H4 (cell line): ENCODE measurements at regions not wholly inside any gene's neighbourhood (a gene's known extent, or its start where the extent isn't known, plus 50 kb on each side); places are given as distances from the start of the nearest gene placed in this dataset.

Experiments used
- DNase-seq: peaks from one replicate; pipeline ENCODE4 v3.0.0-alpha.2; 2015; ENCODE audit warnings: low spot score

DNA sequence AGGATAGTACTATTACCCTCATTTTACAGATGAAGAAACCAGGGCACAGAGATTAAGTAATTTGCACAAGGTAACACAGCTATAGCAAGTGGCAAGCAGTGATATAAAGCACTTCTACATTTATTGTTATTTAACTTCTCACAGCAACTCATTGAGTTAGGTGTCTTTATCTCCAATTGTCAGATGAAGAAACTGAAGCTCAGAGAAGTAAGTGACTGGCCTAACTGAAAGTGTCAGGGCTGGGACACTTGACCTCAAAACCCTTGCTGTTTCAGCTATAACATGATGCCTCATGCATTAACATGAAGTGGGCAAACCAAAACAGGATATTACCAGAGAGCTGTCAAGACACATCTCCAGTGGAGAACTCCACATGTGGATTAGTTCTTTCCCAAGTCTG is 65.8 kb upstream of the LEKR1 start:
- no peak for DNase-seq

DNA sequence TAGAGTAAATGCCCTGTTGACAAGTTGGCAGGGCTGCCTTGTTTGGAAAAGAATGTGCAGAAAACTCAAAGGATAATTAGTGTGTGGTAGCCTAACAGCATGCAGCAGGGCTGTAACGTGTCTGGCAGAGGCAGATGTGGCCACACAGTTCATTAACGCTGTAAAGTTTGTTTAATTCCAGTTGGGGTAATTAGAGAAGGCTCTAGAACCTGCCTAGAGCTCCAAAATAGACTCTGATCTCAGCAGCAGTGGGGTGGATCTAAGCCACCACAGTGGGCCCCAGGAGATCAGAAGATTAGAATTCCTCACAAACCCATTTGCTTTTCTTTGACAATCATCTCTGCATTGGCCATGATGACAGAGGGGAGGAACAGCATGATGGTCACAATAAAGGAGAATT is 65.1 kb upstream of the LEKR1 start:
- DNase-seq = no peak

DNA sequence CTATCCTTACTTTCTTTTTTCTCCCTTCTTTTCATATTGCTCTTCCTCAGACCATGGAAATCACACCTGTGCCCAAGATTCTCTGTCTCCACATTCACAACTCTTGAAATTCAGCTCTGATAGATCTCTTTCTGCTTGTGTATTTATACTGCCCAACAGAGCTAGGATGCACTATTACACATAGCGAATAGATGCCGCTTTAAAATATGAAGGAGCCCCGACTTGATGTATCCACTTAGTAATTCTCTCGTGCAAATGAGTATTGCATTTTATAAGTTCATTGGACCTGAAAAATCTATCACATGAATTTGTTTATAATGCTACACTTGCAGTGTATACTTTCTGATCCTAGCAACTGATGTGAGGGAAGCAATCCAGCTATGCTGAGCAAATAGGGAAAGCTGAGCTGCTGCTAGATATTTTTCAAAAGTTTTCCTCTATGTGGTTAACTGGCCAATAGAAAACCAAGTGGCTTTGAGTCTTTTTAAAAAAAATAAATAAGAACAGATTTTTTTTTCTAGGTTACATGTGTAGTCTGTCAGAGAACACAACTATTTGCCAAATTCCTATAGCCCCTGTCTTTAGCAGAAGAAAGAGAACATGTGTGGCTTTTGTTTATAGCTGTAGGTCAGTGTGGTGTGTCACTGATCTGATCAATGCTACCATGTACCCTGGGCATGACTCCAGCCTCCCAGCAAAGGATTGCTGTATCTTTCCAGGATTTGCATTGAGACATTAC is 64.3 kb upstream of the LEKR1 start:
- DNase-seq = no peak

DNA sequence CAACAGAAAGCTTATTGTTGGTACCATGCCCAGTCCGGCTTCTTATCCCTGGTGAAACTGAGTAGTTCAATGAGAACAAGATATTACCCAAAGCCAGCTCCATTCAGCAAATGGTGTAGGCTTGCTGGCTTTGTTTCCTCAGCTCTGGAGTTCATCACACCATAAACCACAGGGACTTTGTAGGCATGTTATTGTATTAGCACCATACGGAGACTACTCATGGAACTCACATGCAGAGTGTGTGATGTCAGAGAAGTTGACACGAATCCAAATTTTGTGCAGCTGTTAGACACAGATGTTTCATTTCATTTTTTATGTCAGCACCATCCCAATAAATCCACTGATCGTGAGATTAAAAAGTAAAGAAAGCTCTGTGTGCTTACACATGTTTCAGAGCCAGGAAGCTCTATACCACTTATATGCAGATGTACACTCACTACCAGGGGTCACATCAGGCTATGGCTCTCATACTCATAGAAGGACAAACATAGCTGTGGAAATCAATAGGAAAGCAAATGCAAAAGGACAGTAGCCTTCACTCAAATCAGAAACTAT is 63.4 kb upstream of the LEKR1 start:
- DNase-seq = peak; percentile 43

DNA sequence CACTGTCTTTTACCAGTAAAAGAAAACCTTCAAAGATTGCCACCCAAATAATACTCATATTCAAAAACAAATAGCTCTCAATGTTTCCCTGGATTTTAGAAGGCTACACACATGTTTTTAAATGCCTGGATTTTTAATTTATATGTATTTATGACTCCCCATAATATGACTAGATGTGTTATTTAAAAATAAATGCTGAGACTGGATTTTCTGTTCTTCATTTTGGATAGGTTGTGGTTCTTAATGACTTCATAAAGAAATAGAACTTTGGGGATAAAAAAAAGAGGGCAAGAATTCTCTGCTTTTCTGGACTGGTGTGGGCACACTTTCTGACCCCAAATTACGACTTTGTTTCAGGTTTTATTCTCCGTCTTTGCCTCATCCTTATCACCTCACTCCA is 62.8 kb upstream of the LEKR1 start:
- DNase-seq = no peak

DNA sequence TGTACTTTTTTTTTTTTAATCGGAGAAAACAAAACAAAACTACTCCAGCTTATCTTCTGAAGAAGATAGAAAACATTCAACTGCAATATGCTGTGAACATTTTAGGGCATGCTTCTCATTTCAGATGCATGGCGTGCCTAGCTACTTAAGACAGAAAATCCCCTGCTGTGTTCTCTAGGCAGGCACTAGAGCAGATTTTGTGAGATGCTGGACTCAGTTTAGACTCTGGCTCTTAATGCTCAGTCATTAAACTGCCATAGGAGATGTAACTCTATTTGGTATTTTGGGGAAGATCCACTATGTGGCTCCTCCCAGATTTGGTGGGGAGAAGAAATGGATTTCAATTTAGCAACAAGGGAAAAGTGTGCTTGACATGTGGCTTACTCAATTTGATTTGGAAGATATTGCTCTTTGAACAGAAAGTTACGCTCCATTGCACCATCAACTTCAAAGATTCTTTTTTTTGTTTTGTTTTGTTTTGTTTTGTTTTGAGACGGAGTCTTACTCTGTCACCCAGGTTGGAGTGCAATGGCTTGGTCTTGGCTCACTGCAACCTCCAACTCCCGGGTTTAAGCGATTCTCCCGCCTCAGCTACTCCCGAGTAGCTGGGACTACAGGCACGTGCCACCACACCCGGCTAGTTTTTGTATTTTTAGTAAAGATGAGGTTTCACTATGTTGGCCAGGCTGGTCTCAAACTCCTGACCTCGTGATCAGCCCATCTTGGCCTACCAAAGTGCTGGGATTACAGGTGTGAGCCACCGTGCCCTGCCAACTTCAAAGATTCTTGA is 62.0 kb upstream of the LEKR1 start:
- DNase-seq = no peak

DNA sequence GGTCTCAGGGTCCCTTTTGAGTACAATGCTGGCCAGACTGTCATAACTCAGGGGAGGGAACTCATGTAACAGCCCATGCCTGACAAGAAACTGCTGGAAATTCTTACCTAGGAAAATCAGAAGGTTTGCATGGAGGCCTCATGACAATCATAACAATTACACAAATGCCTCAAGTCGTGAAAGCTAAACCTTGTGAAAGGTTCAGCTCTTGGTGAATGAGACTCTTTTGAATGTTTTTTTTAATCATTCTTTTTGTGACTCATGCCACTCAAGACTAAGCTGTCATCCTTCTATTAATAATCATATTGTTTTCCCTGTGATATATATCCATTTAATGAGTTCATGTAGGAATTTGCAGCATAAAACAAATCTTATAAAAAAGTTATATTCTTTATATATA is 61.4 kb upstream of the LEKR1 start:
- no peak for DNase-seq

DNA sequence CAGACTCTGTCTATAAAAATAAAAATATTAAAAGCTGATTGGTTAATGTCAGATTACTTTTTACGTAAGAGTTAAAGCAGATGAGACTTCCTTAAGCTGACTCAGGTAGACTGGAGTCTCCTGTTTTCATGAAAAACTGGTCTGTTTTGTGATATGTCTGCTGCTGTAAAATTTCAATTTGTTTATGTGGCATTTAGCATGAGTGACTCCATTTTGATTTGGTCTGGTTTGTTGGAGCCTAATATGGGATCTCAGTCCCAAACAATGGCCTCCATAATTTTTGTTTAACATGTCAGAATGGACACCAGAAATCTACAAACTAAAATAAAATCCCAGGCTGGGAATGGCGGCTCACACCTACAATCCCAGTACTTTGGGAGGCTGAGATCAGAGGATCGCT is 57.8 kb upstream of the LEKR1 start:
- no peak for DNase-seq

DNA sequence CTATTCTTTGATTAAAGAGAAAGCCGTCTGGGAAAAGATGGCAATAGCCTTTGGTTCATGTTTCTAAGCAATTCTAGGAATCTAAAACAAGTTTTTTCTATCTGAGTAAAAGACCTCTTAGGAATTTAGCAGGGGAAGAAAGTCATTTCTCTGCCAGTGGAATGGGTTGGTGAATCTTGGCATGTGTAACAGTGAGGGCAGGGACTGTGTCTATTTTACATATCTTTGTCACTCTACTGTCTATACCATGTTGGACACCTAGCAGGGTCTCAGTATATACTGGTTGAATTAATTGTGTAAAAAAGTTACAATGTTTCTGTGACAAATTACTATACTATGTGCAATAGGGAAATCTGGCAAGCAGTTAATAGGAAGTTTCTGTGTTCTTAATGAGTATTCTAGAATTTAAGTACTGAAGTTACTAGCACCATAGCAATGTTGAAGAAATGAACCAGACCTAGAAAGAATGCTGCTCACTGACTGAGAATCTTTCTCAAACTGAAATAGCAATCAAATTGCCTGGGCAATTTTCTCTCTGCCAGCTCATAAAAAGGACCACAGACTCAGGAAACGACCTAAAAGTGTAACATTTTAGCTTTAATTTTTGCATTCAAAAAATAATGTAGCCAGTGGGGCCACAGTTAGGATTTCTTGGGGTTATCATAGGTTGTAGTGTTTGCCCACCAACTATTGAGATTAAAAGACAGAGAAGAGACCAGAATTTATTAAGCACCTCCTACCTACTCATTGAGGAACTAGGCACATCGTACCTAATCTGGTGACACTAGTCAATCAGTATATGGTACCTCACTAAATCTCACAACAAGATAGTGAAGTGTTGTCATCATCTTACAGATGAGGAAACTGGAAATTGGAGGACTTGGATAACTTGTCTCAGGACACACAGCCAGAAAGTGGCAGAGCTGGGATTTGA is 56.2 kb upstream of the LEKR1 start:
- DNase-seq = no peak

DNA sequence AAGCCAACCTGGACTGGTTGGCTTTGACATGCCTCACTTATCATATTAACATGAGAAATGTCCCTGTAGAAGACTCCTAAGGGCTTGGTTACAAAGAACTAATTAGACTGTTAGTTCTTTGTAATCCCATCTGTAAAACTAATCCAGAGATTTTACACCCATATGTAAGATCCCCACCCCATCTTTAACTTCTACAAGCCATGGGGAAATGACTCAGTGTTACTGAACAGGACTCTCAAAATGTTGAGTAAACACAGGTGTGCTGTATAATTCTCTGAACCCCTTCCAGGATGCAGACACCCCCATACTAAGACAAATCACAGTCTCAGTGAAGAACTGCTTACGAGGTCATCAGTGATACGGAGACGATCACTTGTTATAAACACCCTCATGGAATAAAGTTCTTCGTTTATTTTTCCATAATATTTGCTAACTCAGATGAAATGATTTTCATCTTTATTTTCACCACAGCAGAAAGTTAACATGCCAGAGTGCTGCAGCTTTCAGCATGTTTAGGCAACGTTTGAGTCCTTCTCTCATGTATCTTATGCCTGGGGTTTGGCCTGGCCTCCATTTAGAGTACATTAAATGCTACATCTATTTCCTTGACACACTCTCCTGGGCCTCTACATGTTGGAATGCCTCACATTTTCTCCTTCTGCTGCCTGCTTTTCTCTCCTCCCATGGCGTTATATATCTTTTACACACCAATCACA is 55.3 kb upstream of the LEKR1 start:
- DNase-seq = no peak

DNA sequence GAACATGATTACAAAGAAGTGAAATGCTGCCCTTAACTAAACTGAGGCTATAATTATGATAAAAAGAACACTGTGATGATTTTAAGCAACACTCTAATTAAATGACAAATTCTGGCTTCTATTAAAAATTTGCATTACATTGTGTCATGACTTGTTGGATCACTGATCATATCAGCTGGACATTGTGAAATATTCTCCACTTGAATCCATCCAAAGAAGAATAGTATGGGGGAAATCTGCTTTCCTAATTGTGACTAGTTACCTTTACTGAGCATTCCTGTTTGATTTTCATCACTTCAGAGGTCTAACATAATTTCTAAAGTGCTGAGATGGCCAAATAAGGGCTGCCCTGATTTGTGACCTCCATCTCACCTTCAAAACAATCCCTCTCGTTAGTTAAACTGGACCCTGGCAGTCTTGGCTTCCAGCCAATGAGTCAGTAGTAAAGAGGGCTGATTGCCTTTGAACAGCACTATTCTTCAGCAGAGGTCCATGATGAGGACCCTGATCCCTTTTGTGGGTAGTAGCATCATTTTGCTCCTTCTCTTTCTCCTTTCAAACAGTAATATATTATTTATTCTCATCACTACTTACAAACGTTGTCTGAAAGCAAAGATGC is 53.5 kb upstream of the LEKR1 start:
- DNase-seq = no peak

DNA sequence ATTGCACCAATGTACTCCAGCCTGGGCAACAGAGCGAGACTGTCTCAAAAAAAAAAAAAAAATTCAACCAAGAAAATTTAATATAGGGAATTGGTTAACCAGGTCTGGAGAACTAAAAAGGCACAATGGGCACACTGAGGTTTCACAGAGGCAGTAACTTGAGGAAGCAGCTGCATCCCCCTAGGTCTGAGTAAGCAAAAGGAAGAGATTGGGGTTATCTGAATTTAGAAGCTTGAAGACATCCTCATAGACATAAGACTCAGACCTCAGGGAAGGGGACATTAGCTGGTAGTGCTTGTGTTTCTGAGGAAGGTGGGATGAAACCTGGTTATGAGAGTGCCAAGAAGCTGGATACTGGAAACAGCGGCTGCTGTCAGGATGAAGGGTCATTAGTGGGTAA is 50.1 kb upstream of the LEKR1 start:
- DNase-seq = no peak
